ENCODE measurements at regions not wholly inside any gene's neighbourhood (a gene's known extent, or its start where the extent isn't known, plus 50 kb on each side); places are given as distances from the start of the nearest gene placed in this dataset.

GRCh38 chr6:168232528-168232927, 87.0 kb downstream of the DACT2 start:
- RAD21 ChIA-PET (ENCODE audit: low non-redundant PET in 1 of 2, low total read pairs in 2 of 2, uncharacterized antibody in 2 of 2, unreplicated experiment in 2 of 2), result no interaction called here
- H3K27me3 ChIP-seq (ENCODE audit: insufficient read depth, low read length), result 0 out of 2 replicates have a peak, but pooled peaks cover 14% of the 10 kb centered on the region
- H2AFZ ChIP-seq (ENCODE audit: low read depth, low read length, poor library complexity, severe bottlenecking), result no peak overlapping the region
- no peak overlapping the region for H3K9ac ChIP-seq (ENCODE audit: low read length)
- no peak overlapping the region for H3K4me3 ChIP-seq (replicated peaks in 1 of 2; ENCODE audit: low read depth in 1 of 2, low read length in 2 of 2)
- no peaks in the 10 kb centered on the region for H3K36me3 ChIP-seq (ENCODE audit: control insufficient read depth in 1 of 2, insufficient read depth in 2 of 2, low read length in 2 of 2)
- ATAC-seq, result no peak
- H3K9me2 ChIP-seq (ENCODE audit: insufficient read depth), result no peaks in the 10 kb centered on the region
- POLR2A ChIA-PET, result no interaction called here
- no peak for DNase-seq (ENCODE audit: low read depth, low spot score)
- no peak for TF ChIP-seq CTCF (IDR thresholded peaks at IDR 0.05 in 2 of 3, conservative IDR thresholded peaks at IDR 0.05 in 1 of 3; ENCODE audit: borderline replicate concordance in 1 of 3, insufficient read depth in 1 of 3, low read depth in 2 of 3, low read length in 2 of 3)
- no peak for TF ChIP-seq EGR1 (IDR thresholded peaks at IDR 0.05; ENCODE audit: low read depth)
- BruUV-seq (replicated peaks), result no TSS peak
- no peak overlapping the region for H3K4me2 ChIP-seq (ENCODE audit: low read length)
- H4K20me1 ChIP-seq (ENCODE audit: insufficient read depth), result no peaks in the 10 kb centered on the region
- no peak overlapping the region for H3K27ac ChIP-seq (ENCODE audit: low read depth, low read length)
- intact Hi-C loops (cut with micrococcal nuclease), result no loop called here
- H3K4me1 ChIP-seq (ENCODE audit: control insufficient read depth in 1 of 2, insufficient read depth in 2 of 2, low read length in 2 of 2), result no peaks in the 10 kb centered on the region
- CTCF ChIA-PET, result no interaction called here
- H3K79me2 ChIP-seq (ENCODE audit: insufficient read depth, low read length), result no peaks in the 10 kb centered on the region
- no peaks in the 10 kb centered on the region for H3K9me3 ChIP-seq (ENCODE audit: control insufficient read depth in 1 of 2, insufficient read depth in 1 of 2, low read depth in 1 of 2, low read length in 2 of 2)

GRCh38 chr6:168232062-168232461, 87.5 kb downstream of the DACT2 start:
- Histone ChIP-seq H3K36me3 (ENCODE audit: control insufficient read depth in 1 of 2, insufficient read depth in 2 of 2, low read length in 2 of 2) (no peaks in the 10 kb centered on the region), H3K4me1 (ENCODE audit: control insufficient read depth in 1 of 2, insufficient read depth in 2 of 2, low read length in 2 of 2) (no peaks in the 10 kb centered on the region), H3K9me3 (ENCODE audit: control insufficient read depth in 1 of 2, insufficient read depth in 1 of 2, low read depth in 1 of 2, low read length in 2 of 2) (no peaks in the 10 kb centered on the region), H3K4me2 (ENCODE audit: low read length) (no peak overlapping the region), H3K4me3 (replicated peaks in 1 of 2; ENCODE audit: low read depth in 1 of 2, low read length in 2 of 2) (no peak overlapping the region), H3K79me2 (ENCODE audit: insufficient read depth, low read length) (no peaks in the 10 kb centered on the region), H3K27me3 (ENCODE audit: insufficient read depth, low read length) (0 out of 2 replicates have a peak, but pooled peaks cover 15% of the 10 kb centered on the region), H2AFZ (ENCODE audit: low read depth, low read length, poor library complexity, severe bottlenecking) (no peak overlapping the region), H3K27ac (ENCODE audit: low read depth, low read length) (no peak overlapping the region), H3K9ac (ENCODE audit: low read length) (no peak overlapping the region), H3K9me2 (ENCODE audit: insufficient read depth) (no peaks in the 10 kb centered on the region), H4K20me1 (ENCODE audit: insufficient read depth) (no peaks in the 10 kb centered on the region)
- intact Hi-C loops (cut with micrococcal nuclease), result no loop called here
- ATAC-seq (no peak), DNase-seq (ENCODE audit: low read depth, low spot score) (no peak)
- TF ChIP-seq CEBPB (IDR thresholded peaks at IDR 0.05; ENCODE audit: low read depth), result no peak
- no peak for TF ChIP-seq RAD21 (IDR thresholded peaks at IDR 0.05; ENCODE audit: low read depth)
- no peak for TF ChIP-seq EGR1 (IDR thresholded peaks at IDR 0.05; ENCODE audit: low read depth)
- TF ChIP-seq REST (IDR thresholded peaks at IDR 0.05; ENCODE audit: low read depth), result no peak
- no peak for TF ChIP-seq SIN3A (IDR thresholded peaks at IDR 0.05; ENCODE audit: low read depth)
- TF ChIP-seq EZH2phosphoT487 (IDR thresholded peaks at IDR 0.05; ENCODE audit: borderline replicate concordance), result no peak
- TF ChIP-seq ZFX (IDR thresholded peaks at IDR 0.05), result no peak
- ChIA-PET POLR2A (no interaction called here), RAD21 (ENCODE audit: low non-redundant PET in 1 of 2, low total read pairs in 2 of 2, uncharacterized antibody in 2 of 2, unreplicated experiment in 2 of 2) (no interaction called here), CTCF (no interaction called here)
- no TSS peak for BruUV-seq (replicated peaks)
